AG08396 (cell line): ENCODE measurements at regions not wholly inside any gene's neighbourhood (a gene's known extent, or its start where the extent isn't known, plus 50 kb on each side); places are given as distances from the start of the nearest gene placed in this dataset.

Experiments used
- DNase-seq: peaks from one replicate; pipeline ENCODE4 v3.0.0; 2012; ENCODE audit warnings: low spot score, mixed read lengths

GRCh38 chr11:15379483-15379882, 264.8 kb downstream of the INSC start:
- no peak for DNase-seq

DNA sequence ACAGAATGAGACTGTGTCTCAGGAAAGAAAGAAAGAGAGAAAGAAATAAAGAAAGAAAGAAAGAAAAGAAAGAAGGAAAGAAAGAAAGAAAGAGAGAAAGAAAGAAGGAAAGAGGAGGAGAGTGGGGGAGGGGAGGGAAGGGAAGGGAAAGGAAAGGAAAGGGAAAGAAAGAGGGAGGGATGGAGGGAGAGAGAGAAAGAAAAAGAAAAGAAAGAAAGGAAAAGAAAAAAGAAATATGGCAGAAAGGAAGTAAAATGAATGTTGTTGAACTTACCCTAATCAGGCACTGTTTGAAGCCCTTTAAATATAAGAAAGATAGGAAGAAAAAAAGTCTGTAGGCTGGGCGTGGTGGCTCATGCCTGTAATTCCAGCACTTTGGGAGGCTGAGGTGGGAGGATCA, 276.1 kb downstream of the INSC start:
- no peak for DNase-seq

DNA sequence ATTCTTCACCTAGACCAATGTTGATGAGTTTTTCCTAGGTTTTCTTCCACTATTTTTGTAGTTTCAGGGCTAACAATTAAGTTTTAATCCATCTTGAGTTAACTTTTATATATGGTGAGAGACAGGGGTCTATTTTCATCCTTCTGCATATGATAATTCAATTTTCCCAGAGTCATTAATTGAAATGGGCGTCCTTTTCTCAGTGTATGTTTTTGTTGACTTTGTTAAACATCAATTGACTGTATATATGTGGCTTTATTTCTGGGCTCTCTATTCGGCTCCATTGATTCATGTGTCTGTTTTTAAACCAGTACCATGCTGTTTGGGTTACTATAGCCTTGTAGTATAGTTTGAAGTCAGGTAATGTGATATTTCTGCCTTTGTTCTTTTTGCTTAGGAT, 282.1 kb downstream of the INSC start:
- DNase-seq = no peak

- no peak for DNase-seq
These were observed 292.2 kb downstream of the INSC start for GRCh38 chr11:15406851-15407351.

GRCh38 chr11:15412054-15412453, 297.3 kb downstream of the INSC start:
- no peak for DNase-seq

- DNase-seq = no peak
These were observed 304.2 kb downstream of the INSC start for GRCh38 chr11:15418921-15419320.

DNA sequence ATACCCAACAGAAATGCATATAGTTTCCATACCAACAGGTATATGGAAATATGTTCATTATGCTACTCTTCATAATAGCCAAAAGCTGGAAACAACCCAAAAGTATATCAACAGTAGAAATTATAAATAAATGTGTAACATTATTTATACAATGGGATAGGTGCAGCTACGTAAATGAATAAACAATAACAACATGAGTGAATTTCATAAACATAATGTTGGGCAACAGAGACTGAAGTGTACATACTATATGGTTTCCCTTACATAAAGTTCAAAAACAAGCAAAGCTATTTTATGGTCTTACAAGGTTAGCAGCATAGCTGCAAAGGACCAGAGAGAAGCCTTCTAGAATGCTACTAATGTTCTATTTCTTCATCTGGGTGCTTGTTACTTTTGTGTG, 305.0 kb downstream of the INSC start:
- no peak for DNase-seq

DNA sequence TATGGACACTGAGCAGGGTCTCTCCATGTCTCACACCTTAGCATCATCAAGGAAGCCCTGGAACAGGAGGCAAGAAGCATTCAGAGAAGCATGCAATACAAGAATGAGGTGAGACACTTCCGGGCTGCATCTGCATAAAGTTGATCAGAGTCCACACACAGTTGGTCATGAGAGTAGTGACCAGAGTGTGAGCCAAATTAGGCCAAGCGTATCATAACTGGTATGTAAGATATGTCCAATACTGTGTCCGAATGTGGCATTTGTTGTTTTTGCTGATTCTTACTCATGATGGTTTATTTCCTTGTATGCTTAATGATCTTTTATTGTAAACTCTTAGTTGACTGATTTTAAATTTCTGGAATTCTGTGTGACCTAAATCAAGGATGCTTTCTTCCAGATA, 315.7 kb downstream of the INSC start:
- no peak for DNase-seq

- DNase-seq = no peak
These were observed 319.8 kb downstream of the INSC start for GRCh38 chr11:15434529-15434928.

DNA sequence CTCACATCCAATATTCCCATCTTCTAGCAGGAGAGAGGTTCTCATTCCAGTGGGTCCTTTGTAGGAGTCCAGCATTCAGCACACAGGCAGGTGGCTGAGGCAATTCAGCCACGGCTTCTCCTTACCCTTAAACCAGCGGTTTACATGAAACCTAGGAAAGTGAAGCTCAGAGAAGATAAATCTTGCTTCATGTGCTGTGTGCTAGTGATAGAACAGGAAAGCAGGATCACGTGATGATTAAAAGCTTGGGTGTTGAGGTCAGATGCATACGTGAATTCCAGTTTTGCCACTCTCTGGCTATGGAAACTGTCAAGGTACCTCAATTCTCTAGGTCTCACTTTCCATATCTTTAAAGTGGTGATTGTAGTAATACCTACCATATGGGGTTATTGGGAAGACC, 331.6 kb downstream of the INSC start:
- no peak for DNase-seq

DNA sequence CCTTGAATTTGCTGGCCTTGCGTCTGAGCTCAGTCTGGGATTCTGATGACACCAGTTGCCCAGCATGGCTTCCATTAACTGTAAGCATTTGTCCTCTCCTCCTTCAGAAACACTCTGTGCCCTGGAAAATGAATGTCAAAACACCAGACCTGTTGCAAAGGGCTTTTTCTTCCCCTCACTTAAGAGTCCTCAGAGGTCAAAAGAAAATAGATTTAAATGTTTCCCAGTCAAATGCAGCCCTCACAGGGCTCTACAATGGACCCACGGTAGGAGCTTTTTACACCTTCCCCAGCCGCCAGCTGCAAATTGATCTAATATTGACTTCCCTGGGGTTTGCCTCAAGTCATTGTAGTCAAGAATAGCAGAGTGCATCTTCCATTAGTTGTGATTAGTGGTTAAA, 332.2 kb downstream of the INSC start:
- no peak for DNase-seq

DNA sequence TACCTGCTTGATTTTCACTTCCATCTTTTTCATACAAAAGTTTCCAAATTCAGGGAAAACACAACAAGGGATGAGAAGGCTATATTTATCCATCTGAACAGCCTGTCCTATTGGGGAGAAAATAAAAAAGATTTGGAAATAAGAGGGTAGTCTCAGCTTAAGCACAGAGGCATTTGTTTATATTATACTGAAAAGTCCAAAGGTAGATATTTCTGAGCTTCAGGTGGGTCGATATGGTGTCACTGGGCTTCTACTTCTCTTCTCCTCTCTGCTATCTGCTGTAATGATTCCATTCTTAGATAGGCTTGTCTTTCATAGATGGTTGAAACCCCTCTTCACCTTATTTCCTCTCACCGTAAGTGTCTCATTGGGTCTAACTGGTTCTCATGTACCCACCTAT, 337.0 kb downstream of the INSC start:
- no peak for DNase-seq

- no peak for DNase-seq
These were observed 338.6 kb downstream of the INSC start for GRCh38 chr11:15453211-15453765.

DNA sequence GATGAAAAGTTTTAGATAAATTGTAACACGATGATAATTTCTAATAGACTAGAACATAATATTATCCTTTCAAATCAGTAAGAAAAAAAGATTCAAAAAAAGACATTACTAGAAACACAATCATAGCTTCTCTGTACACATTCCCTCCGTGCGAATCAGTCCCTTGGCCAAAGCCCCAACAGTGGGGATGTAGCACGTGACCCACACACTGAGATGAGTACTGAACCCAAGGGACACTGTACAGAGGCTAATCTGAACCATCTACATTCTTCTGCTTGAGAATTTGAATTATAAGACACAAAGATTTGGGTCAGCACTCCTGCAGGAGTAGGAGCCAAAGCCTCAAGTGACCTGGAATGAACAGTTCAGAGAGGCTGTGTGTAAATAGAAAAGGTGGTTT, 353.7 kb downstream of the INSC start:
- peak; percentile 7 for DNase-seq

DNA sequence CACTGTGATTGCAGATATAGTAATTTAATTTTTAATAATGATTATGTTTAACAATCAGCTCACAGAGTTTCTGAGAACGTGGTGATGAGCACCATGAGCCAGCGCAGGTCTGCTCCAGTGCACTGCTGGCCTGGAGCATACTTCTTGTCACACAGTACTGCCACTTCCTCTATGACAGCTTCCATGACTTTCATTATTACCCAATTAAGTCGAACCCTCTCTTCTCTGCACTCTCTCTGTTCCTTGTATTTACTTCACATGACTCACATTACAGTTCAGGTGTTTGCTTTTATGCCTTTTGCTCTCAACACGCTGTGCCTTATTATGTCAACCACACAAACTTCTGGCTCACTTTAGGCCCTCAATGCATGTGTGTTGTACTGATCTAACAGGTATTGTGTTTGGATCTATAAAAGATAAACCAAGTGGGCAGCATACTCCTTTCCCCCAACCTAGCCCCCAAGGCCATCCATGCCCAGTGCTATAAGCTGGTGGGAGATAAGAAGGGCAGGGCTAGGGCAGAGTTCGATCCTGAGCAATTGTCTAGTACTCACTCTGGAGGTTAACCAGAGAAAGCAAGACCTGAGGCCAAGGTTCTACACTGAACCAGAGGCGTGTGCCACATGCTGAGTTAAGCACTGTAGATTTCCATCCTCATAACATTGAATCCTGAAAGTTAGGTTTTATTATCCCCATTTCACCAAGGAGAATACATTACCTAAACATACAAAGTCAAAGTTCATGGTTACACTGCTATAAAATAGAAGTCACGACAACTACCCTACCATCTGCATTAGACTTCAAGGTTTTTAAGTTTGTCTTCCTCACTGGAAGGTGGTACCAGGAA, 356.5 kb downstream of the INSC start:
- no peak for DNase-seq

- DNase-seq = no peak
These were observed 357.4 kb downstream of the INSC start for GRCh38 chr11:15471895-15472799.

- DNase-seq = no peak
These were observed 359.5 kb downstream of the INSC start for GRCh38 chr11:15473954-15474837.

DNA sequence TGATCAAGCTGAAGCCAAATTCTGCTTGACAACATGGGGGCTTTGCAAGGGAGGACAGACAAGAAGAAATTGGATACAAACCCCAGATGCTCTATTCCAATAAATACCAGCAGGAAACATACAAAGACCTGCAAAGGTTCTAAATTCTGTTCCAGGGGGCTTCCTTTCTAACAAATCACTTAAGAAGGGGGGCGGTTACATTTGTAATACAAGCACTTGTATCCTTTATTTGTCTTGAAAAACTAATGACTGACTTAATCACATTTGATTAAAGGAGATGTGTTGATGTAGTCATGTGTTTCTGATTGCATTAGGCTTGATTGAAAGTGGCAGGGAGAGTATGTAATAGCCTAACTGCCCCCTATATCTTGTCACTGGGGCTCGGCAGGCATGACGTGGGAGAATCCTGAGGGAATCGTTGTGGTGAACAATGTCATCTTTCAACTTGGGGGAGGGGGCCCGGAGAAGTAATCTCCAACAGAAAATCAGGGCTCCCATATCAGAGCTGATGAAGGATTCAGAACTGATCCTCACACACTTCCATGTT, 361.7 kb downstream of the INSC start:
- no peak for DNase-seq

- no peak for DNase-seq
These were observed 367.1 kb downstream of the INSC start for GRCh38 chr11:15481871-15482270.

- no peak for DNase-seq
These were observed 368.5 kb downstream of the INSC start for GRCh38 chr11:15483205-15483604.

DNA sequence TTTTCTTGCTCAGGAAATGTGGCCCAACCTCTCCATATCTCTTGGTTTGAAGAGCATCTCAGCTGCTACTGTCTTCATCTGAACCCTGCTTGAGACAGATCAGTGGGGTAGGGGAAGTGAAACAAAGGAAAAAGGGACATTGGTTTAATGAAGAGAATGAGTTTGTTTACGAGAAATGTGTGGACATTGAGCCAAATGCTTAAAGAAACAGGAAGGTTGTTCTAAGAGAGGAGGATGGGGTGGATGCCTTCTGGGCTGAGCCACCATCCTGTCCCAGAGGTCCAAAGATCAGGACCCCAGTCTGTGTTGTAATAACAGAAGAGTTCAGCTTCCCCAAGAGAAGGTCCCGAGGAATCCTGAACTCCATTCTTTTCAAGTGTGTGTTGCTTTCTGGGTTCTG, 369.7 kb downstream of the INSC start:
- DNase-seq = no peak
